ENCODE measurements at regions not wholly inside any gene's neighbourhood (a gene's known extent, or its start where the extent isn't known, plus 50 kb on each side); places are given as distances from the start of the nearest gene placed in this dataset.
A peak's percentile ranks its signal among the peaks of the same experiment; 100 is the strongest.

GRCh38 chr5:174825587-174825986 lies 101.2 kb downstream of the MSX2 start:
- DNase-seq (ENCODE audit: low read depth), result no peak
- H3K4me3 ChIP-seq (ENCODE audit: low read depth, low read length), result no peak overlapping the region
- TF ChIP-seq CTCF (conservative IDR thresholded peaks at IDR 0.05; ENCODE audit: low read depth, low read length), result no peak

- DNase-seq (ENCODE audit: low read depth), result no peak
- H3K4me3 ChIP-seq (ENCODE audit: low read depth, low read length), result no peak overlapping the region
- TF ChIP-seq CTCF (conservative IDR thresholded peaks at IDR 0.05; ENCODE audit: low read depth, low read length), result no peak
These were observed 94.0 kb downstream of the MSX2 start for GRCh38 chr5:174818430-174818829.

GRCh38 chr5:174817610-174818009 lies 93.2 kb downstream of the MSX2 start:
- DNase-seq (ENCODE audit: low read depth), result no peak
- TF ChIP-seq CTCF (conservative IDR thresholded peaks at IDR 0.05; ENCODE audit: low read depth, low read length), result no peak
- H3K4me3 ChIP-seq (ENCODE audit: low read depth, low read length), result no peak overlapping the region

GRCh38 chr5:174816858-174817257 lies 92.5 kb downstream of the MSX2 start:
- peak; percentile 23 for TF ChIP-seq CTCF (conservative IDR thresholded peaks at IDR 0.05; ENCODE audit: low read depth, low read length)
- DNase-seq (ENCODE audit: low read depth), result no peak
- no peak overlapping the region for H3K4me3 ChIP-seq (ENCODE audit: low read depth, low read length)

- TF ChIP-seq CTCF (conservative IDR thresholded peaks at IDR 0.05; ENCODE audit: low read depth, low read length), result no peak
- no peak for DNase-seq (ENCODE audit: low read depth)
- H3K4me3 ChIP-seq (ENCODE audit: low read depth, low read length), result no peak overlapping the region
These were observed 87.1 kb downstream of the MSX2 start for GRCh38 chr5:174811438-174811837.

GRCh38 chr5:174810796-174811195 lies 86.4 kb downstream of the MSX2 start:
- H3K4me3 ChIP-seq (ENCODE audit: low read depth, low read length), result no peak overlapping the region
- no peak for TF ChIP-seq CTCF (conservative IDR thresholded peaks at IDR 0.05; ENCODE audit: low read depth, low read length)
- DNase-seq (ENCODE audit: low read depth), result no peak

- H3K4me3 ChIP-seq (ENCODE audit: low read depth, low read length), result no peak overlapping the region
- no peak for TF ChIP-seq CTCF (conservative IDR thresholded peaks at IDR 0.05; ENCODE audit: low read depth, low read length)
These were observed 83.1 kb downstream of the MSX2 start for GRCh38 chr5:174807471-174807870.

More at GRCh38 chr5:174807471-174807870, 83.1 kb downstream of the MSX2 start:
- no peak for DNase-seq (ENCODE audit: low read depth)
